ENCODE measurements at regions not wholly inside any gene's neighbourhood (a gene's known extent, or its start where the extent isn't known, plus 50 kb on each side); places are given as distances from the start of the nearest gene placed in this dataset.

- DNase-seq: no peak
Measured at GRCh38 chr18:28559511-28559910, 382.6 kb upstream of the CDH2 start.

GRCh38 chr18:28541934-28542333, 365.0 kb upstream of the CDH2 start:
- no peak for DNase-seq

GRCh38 chr18:28541276-28541930, 364.5 kb upstream of the CDH2 start:
- DNase-seq: no peak

GRCh38 chr18:28529644-28530043, 352.7 kb upstream of the CDH2 start:
- DNase-seq: no peak

- DNase-seq: no peak
Measured at GRCh38 chr18:28526196-28526595, 349.3 kb upstream of the CDH2 start.

GRCh38 chr18:28523758-28524475, 347.0 kb upstream of the CDH2 start:
- DNase-seq: no peak

- DNase-seq: no peak
Measured at GRCh38 chr18:28522236-28522635, 345.3 kb upstream of the CDH2 start.

GRCh38 chr18:28519997-28520396, 343.1 kb upstream of the CDH2 start:
- no peak for DNase-seq

- DNase-seq: no peak
Measured at GRCh38 chr18:28514699-28515098, 337.8 kb upstream of the CDH2 start.

GRCh38 chr18:28512357-28512756, 335.4 kb upstream of the CDH2 start:
- DNase-seq: no peak

GRCh38 chr18:28511413-28511821, 334.5 kb upstream of the CDH2 start:
- DNase-seq: no peak

- DNase-seq: no peak
Measured at GRCh38 chr18:28510210-28510609, 333.3 kb upstream of the CDH2 start.

GRCh38 chr18:28504066-28504465, 327.1 kb upstream of the CDH2 start:
- no peak for DNase-seq

GRCh38 chr18:28494151-28494550, 317.2 kb upstream of the CDH2 start:
- no peak for DNase-seq

GRCh38 chr18:28485918-28486317, 309.0 kb upstream of the CDH2 start:
- no peak for DNase-seq

GRCh38 chr18:28485210-28485801, 308.4 kb upstream of the CDH2 start:
- DNase-seq: no peak

GRCh38 chr18:28478531-28478930, 301.6 kb upstream of the CDH2 start:
- DNase-seq: no peak

GRCh38 chr18:28476302-28476701, 299.4 kb upstream of the CDH2 start:
- DNase-seq: no peak

- DNase-seq: no peak
Measured at GRCh38 chr18:28469946-28470345, 293.0 kb upstream of the CDH2 start.

- DNase-seq: no peak
Measured at GRCh38 chr18:28468901-28469300, 292.0 kb upstream of the CDH2 start.

- no peak for DNase-seq
Measured at GRCh38 chr18:28466204-28466603, 289.3 kb upstream of the CDH2 start.

- DNase-seq: no peak
Measured at GRCh38 chr18:28459587-28459986, 282.7 kb upstream of the CDH2 start.

GRCh38 chr18:28458751-28459150, 281.8 kb upstream of the CDH2 start:
- DNase-seq: no peak

- no peak for DNase-seq
Measured at GRCh38 chr18:28457784-28458183, 280.9 kb upstream of the CDH2 start.

All from T-helper 2 cell (primary cell).